Parathyroid adenoma (tissue), 2 donors: ENCODE measurements at regions not wholly inside any gene's neighbourhood (a gene's known extent, or its start where the extent isn't known, plus 50 kb on each side); places are given as distances from the start of the nearest gene placed in this dataset.

Experiments
- H2AFZ ChIP-seq: fragments of 300-600 bp; sonication (generic); one replicate; pipeline ENCODE4 v1.7.0; 2017; ENCODE audit warnings: antibody characterized with exemption, mild to moderate bottlenecking
- H3K27ac ChIP-seq: fragments of 300-600 bp; sonication (generic); one replicate; pipeline ENCODE4 v1.7.0; 2017
- H3K27me3 ChIP-seq: fragments of 300-600 bp; sonication (generic); one replicate; pipeline ENCODE4 v1.7.0; 2017; ENCODE audit warnings: low read length; ENCODE audit not compliant: control insufficient read depth, insufficient read depth
- H3K36me3 ChIP-seq: fragments of 300-600 bp; sonication (generic); one replicate; pipeline ENCODE4 v1.7.0; 2017; ENCODE audit warnings: low read length; ENCODE audit not compliant: control insufficient read depth, insufficient read depth
- H3K4me1 ChIP-seq: fragments of 300-600 bp; sonication (generic); one replicate; pipeline ENCODE4 v1.7.0; 2017; ENCODE audit warnings: control low read depth
- H3K4me2 ChIP-seq: fragments of 300-600 bp; sonication (generic); one replicate; pipeline ENCODE4 v1.7.0; 2017; ENCODE audit warnings: low read length
- H3K4me3 ChIP-seq: fragments of 300-600 bp; sonication (generic); one replicate; pipeline ENCODE4 v1.7.0; 2017; ENCODE audit warnings: low read depth, low read length
- H3K79me2 ChIP-seq: fragments of 300-600 bp; sonication (generic); one replicate; pipeline ENCODE4 v1.7.0; 2017; ENCODE audit warnings: control low read depth
- H3K9ac ChIP-seq: fragments of 300-600 bp; sonication (generic); one replicate; pipeline ENCODE4 v1.7.0; 2017; ENCODE audit warnings: mild to moderate bottlenecking
- H3K9me3 ChIP-seq: fragments of 300-600 bp; sonication (generic); one replicate; pipeline ENCODE4 v1.7.0; 2017; ENCODE audit warnings: low read length; ENCODE audit not compliant: control insufficient read depth
- CTCF ChIP-seq: fragments of 300-600 bp; sonication (generic); IDR thresholded peaks from one replicate; pipeline ENCODE4 v1.7.0; 2017; ENCODE audit warnings: antibody characterized with exemption, mild to moderate bottlenecking
- donor health status: primary hyperparathyroidism.

DNA sequence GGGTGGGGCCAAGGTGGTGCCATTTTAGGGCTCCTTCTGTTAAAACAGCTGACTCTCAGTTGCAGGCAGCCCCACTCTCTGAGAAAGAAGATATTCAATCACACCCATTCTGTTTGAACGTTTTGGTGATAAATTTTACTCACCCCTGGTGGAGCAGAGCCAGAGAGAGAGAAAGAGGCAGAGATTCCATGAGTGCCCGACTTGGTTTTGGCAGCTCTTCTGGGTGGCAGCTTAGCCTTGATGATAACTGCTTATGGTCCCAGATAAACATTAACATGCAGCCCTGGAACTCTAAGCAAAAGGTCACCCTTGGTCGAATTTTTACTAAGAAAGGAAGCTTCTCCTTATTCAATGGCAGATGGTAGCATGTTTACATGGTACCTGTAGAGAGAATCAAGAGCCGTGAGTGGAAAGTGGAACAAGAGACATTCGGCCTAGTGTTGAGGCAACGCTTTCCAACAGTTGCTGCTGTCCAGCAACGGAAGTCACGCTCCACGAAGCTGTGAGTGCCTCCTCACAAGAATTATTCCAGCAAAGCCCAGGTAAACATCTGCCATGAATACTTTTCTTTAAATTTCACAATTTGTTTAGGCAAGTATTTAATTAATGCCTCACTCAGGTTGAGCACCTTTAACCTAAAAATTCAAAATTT, 530.6 kb upstream of the ROBO2 start:
- no peaks in the 10 kb centered on the region for H3K4me1 ChIP-seq
- no peak overlapping the region for H3K4me2 ChIP-seq
- H3K9ac ChIP-seq, result no peak overlapping the region
- no peaks in the 10 kb centered on the region for H3K36me3 ChIP-seq
- H3K9me3 ChIP-seq, result no peaks in the 10 kb centered on the region
- H3K27ac ChIP-seq, result no peak overlapping the region
- no peaks in the 10 kb centered on the region for H3K27me3 ChIP-seq
- TF ChIP-seq CTCF, result no peak
- no peak overlapping the region for H2AFZ ChIP-seq
- no peak overlapping the region for H3K4me3 ChIP-seq
- no peaks in the 10 kb centered on the region for H3K79me2 ChIP-seq

- no peak overlapping the region for H3K4me3 ChIP-seq
- H3K9ac ChIP-seq, result no peak overlapping the region
- no peak overlapping the region for H3K4me2 ChIP-seq
- no peaks in the 10 kb centered on the region for H3K4me1 ChIP-seq
- no peak overlapping the region for H2AFZ ChIP-seq
- TF ChIP-seq CTCF, result no peak
- no peaks in the 10 kb centered on the region for H3K36me3 ChIP-seq
- no peaks in the 10 kb centered on the region for H3K79me2 ChIP-seq
- no peaks in the 10 kb centered on the region for H3K27me3 ChIP-seq
- H3K9me3 ChIP-seq, result no peaks in the 10 kb centered on the region
- H3K27ac ChIP-seq, result no peak overlapping the region
Measured at GRCh38 chr3:76514836-76515235, 525.1 kb upstream of the ROBO2 start.

- Histone ChIP-seq H3K27me3 (no peaks in the 10 kb centered on the region), H3K36me3 (no peaks in the 10 kb centered on the region), H3K4me3 (no peak overlapping the region), H3K9me3 (no peaks in the 10 kb centered on the region), H3K4me2 (no peak overlapping the region), H2AFZ (no peak overlapping the region), H3K9ac (no peak overlapping the region), H3K27ac (no peak overlapping the region), H3K79me2 (no peaks in the 10 kb centered on the region), H3K4me1 (no peaks in the 10 kb centered on the region)
- no peak for TF ChIP-seq CTCF
Measured at GRCh38 chr3:76523337-76523736, 516.6 kb upstream of the ROBO2 start.

DNA sequence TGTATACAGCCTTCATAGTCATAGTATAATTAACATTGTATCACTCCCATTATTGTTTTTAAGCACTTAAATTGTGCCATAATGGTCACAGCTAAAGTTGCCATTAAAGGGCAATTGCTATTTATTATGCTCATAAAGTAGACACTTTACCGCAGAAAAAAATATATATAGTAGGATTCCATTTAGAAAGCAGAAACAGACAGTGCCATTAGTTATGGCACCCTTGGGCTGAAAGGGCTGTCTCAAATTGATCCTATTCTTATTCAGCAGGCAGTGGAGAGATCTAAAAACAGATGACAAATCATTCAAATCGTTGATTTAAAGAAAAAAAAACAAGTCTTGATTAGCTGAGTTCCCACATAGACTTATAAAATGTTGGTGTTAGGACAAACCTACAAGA, 514.2 kb upstream of the ROBO2 start:
- no peak overlapping the region for H3K27ac ChIP-seq
- no peak overlapping the region for H2AFZ ChIP-seq
- no peak overlapping the region for H3K9ac ChIP-seq
- H3K4me2 ChIP-seq, result no peak overlapping the region
- no peaks in the 10 kb centered on the region for H3K79me2 ChIP-seq
- no peaks in the 10 kb centered on the region for H3K9me3 ChIP-seq
- H3K4me1 ChIP-seq, result no peaks in the 10 kb centered on the region
- TF ChIP-seq CTCF, result no peak
- no peak overlapping the region for H3K4me3 ChIP-seq
- H3K27me3 ChIP-seq, result no peaks in the 10 kb centered on the region
- H3K36me3 ChIP-seq, result no peaks in the 10 kb centered on the region

DNA sequence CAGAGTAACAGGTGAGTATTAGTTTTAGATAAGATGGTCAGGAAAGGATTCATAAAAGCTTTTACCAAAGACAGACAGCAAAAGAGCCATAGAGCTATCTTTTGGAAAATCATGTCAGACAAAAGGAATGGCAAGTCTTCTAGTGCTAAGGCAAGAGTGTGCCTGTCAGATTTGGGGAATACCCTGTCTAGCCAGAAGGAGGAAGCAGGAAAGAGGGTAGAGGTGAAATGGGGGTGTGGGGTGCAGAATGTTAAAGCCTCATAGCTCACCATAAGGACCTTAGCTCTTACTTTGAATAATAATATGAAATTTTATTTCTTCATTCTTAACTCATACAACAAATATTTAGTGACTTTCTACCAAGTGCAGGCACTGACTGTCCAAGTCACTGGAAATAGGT, 512.1 kb upstream of the ROBO2 start:
- Histone ChIP-seq H2AFZ (no peak overlapping the region), H3K27ac (no peak overlapping the region), H3K79me2 (no peaks in the 10 kb centered on the region), H3K27me3 (no peaks in the 10 kb centered on the region), H3K9ac (no peak overlapping the region), H3K36me3 (no peaks in the 10 kb centered on the region), H3K4me1 (no peaks in the 10 kb centered on the region), H3K9me3 (no peaks in the 10 kb centered on the region), H3K4me2 (no peak overlapping the region), H3K4me3 (no peak overlapping the region)
- no peak for TF ChIP-seq CTCF
